H1 (cell line): ENCODE measurements at regions not wholly inside any gene's neighbourhood (a gene's known extent, or its start where the extent isn't known, plus 50 kb on each side); places are given as distances from the start of the nearest gene placed in this dataset.

Source experiments
- CTCF ChIA-PET: fragments of 300-600 bp; sonication (Branson Sonifier 250); formaldehyde crosslinking; loops from one replicate; lab custom pipeline; 2021; ENCODE audit not compliant: partially characterized antibody; lab: Charles Lee
- POLR2A ChIA-PET: fragments of 300-600 bp; sonication (Branson Sonifier 250); formaldehyde crosslinking; loops from one replicate; lab custom pipeline; 2021; ENCODE audit warnings: inconsistent platforms; ENCODE audit not compliant: partially characterized antibody; lab: Charles Lee
- DNase-seq, 2 experiments: peaks; one replicate each; pipeline versions ENCODE4 v3.0.0 to v3.0.0-alpha.2; 2010 to 2022; ENCODE audit warnings: low spot score in 2 of 2, low read depth in 1 of 2, mixed read lengths in 1 of 2
- FAIRE-seq: peaks from 2 replicates; lab custom pipeline; 2011; peaks lifted over from hg19 to GRCh38; lab: Jason Lieb, UNC
- H2AFZ ChIP-seq: 2 replicates; pipeline ENCODE4 v1.8.1; 2012; ENCODE audit warnings: low read length, inconsistent platforms
- H2AK5ac ChIP-seq: 2 replicates; pipeline ENCODE4 v1.6.1; 2013; ENCODE audit warnings: low read depth, low read length
- H2BK120ac ChIP-seq: replicated peaks from 2 replicates; pipeline ENCODE3; 2013; ENCODE audit warnings: low read depth, low read length, inconsistent platforms
- H2BK12ac ChIP-seq: 2 replicates; pipeline ENCODE4 v1.6.1; 2013; ENCODE audit warnings: low read depth, low read length
- H2BK15ac ChIP-seq: 2 replicates; pipeline ENCODE4 v1.6.1; 2013; ENCODE audit warnings: low read length
- H2BK20ac ChIP-seq: 2 replicates; pipeline ENCODE4 v1.6.1; 2013; ENCODE audit warnings: low read length
- H2BK5ac ChIP-seq: 2 replicates; pipeline ENCODE4 v1.6.1; 2013; ENCODE audit warnings: low read depth, low read length
- H3K14ac ChIP-seq: 2 replicates; pipeline ENCODE4 v1.6.1; 2013; ENCODE audit warnings: inconsistent platforms; ENCODE audit not compliant: insufficient read length
- H3K18ac ChIP-seq: 2 replicates; pipeline ENCODE4 v1.6.1; 2013; ENCODE audit warnings: low read length; ENCODE audit errors: extremely low read depth
- H3K23ac ChIP-seq: 2 replicates; pipeline ENCODE4 v1.6.1; 2013; ENCODE audit warnings: inconsistent platforms; ENCODE audit not compliant: insufficient read length
- H3K23me2 ChIP-seq: 2 replicates; pipeline ENCODE4 v1.6.1; 2013; ENCODE audit warnings: low read depth, low read length
- H3K27ac ChIP-seq: 2 replicates; pipeline ENCODE4 v1.6.1; 2011; ENCODE audit warnings: low read depth, low read length, inconsistent platforms
- H3K27me3 ChIP-seq, 4 experiments: replicated peaks in 1 of 4; 1 replicate in 1 of 4; 2 replicates in 3 of 4; pipeline versions ENCODE4 v1.6.1 to v1.8.1; 2011 to 2013; ENCODE audit warnings: low read length in 3 of 4, mild to moderate bottlenecking in 3 of 4, inconsistent platforms in 2 of 4, mixed read lengths in 2 of 4, moderate library complexity in 1 of 4; ENCODE audit not compliant: control insufficient read depth in 3 of 4, insufficient read depth in 3 of 4; ENCODE audit errors: extremely low read depth in 1 of 4
- H3K36me3 ChIP-seq, 4 experiments: 2 replicates each; pipeline versions ENCODE4 v1.6.1 to v1.8.1; 2011 to 2013; ENCODE audit warnings: mild to moderate bottlenecking in 4 of 4, low read length in 3 of 4, moderate library complexity in 2 of 4, control low read depth in 1 of 4, inconsistent platforms in 1 of 4; ENCODE audit not compliant: insufficient read depth in 4 of 4, control insufficient read depth in 2 of 4
- H3K4ac ChIP-seq: replicated peaks from 2 replicates; pipeline ENCODE3; 2013; ENCODE audit warnings: low read length, low read depth, mixed read lengths, inconsistent platforms; ENCODE audit not compliant: insufficient read length
- H3K4me1 ChIP-seq, 4 experiments: replicated peaks in 1 of 4; 1 replicate in 1 of 4; 2 replicates in 3 of 4; pipeline versions ENCODE4 v1.6.1 to v1.8.1; 2011 to 2013; ENCODE audit warnings: low read length in 3 of 4, inconsistent platforms in 2 of 4, mixed read lengths in 1 of 4; ENCODE audit not compliant: insufficient read depth in 4 of 4, control insufficient read depth in 3 of 4
- H3K4me2 ChIP-seq, 2 experiments: 2 replicates each; pipeline versions ENCODE4 v1.6.1 to v1.8.1; 2011 to 2013; ENCODE audit warnings: low read depth in 2 of 2, low read length in 2 of 2, control low read depth in 1 of 2, inconsistent platforms in 1 of 2, mild to moderate bottlenecking in 1 of 2; ENCODE audit not compliant: insufficient read depth in 1 of 2
- H3K4me3 ChIP-seq, 4 experiments: fragments of 200-600, 300-600 bp in 1 of 4; sonication (generic), shearing (Covaris generic), sonication (Bioruptor Twin) in 1 of 4; 2 replicates each; pipeline versions ENCODE4 v1.5.1 to v1.8.1; 2011 to 2016; ENCODE audit warnings: low read length in 4 of 4, low read depth in 3 of 4, control low read depth in 2 of 4, inconsistent platforms in 2 of 4, mild to moderate bottlenecking in 2 of 4, mixed read lengths in 1 of 4, moderate library complexity in 1 of 4; ENCODE audit not compliant: insufficient read depth in 2 of 4; ENCODE audit errors: extremely low read depth in 1 of 4
- H3K56ac ChIP-seq: replicated peaks from 2 replicates; pipeline ENCODE3; 2013; ENCODE audit warnings: low read depth, mild to moderate bottlenecking, mixed read lengths, low read length, inconsistent platforms; ENCODE audit not compliant: insufficient read length
- H3K79me1 ChIP-seq: 2 replicates; pipeline ENCODE4 v1.6.1; 2013; ENCODE audit warnings: low read depth, low read length, control low read depth
- H3K79me2 ChIP-seq, 2 experiments: 2 replicates each; pipeline versions ENCODE4 v1.6.1 to v1.8.1; 2012 to 2013; ENCODE audit warnings: low read length in 2 of 2, mild to moderate bottlenecking in 2 of 2, inconsistent platforms in 1 of 2; ENCODE audit not compliant: insufficient read depth in 2 of 2, control insufficient read depth in 1 of 2
- H3K9ac ChIP-seq, 4 experiments: replicated peaks in 1 of 4; 1 replicate in 1 of 4; 2 replicates in 3 of 4; pipeline versions ENCODE4 v1.6.1 to v1.8.1; 2011 to 2013; ENCODE audit warnings: low read depth in 3 of 4, low read length in 3 of 4, control low read depth in 2 of 4, mild to moderate bottlenecking in 2 of 4, moderate library complexity in 2 of 4, inconsistent platforms in 1 of 4; ENCODE audit errors: extremely low read depth in 1 of 4
- H3K9me3 ChIP-seq, 2 experiments: 2 replicates each; pipeline versions ENCODE4 v1.6.1 to v1.8.1; 2012 to 2013; ENCODE audit warnings: mild to moderate bottlenecking in 2 of 2, moderate library complexity in 2 of 2, control low read depth in 1 of 2, inconsistent platforms in 1 of 2, low read depth in 1 of 2, low read length in 1 of 2, mixed read lengths in 1 of 2; ENCODE audit not compliant: insufficient read depth in 2 of 2
- H4K20me1 ChIP-seq, 2 experiments: replicated peaks in 1 of 2; 2 replicates each; pipeline versions ENCODE3 to v1.8.1; 2011 to 2013; ENCODE audit warnings: inconsistent platforms in 2 of 2, low read length in 2 of 2, mild to moderate bottlenecking in 1 of 2; ENCODE audit not compliant: insufficient read depth in 2 of 2, control insufficient read depth in 1 of 2
- H4K5ac ChIP-seq: 2 replicates; pipeline ENCODE4 v1.6.1; 2013; ENCODE audit warnings: low read length, low read depth, mixed read lengths, inconsistent platforms; ENCODE audit not compliant: insufficient read length
- H4K8ac ChIP-seq: 2 replicates; pipeline ENCODE4 v1.8.0; 2013; ENCODE audit warnings: mild to moderate bottlenecking, moderate library complexity, low read length, inconsistent platforms; ENCODE audit not compliant: insufficient read depth; ENCODE audit errors: extremely low read depth
- H4K91ac ChIP-seq: replicated peaks from 2 replicates; pipeline ENCODE3; 2013; ENCODE audit warnings: low read length, mixed read lengths, inconsistent platforms; ENCODE audit not compliant: insufficient read length
- CTBP2 ChIP-seq: IDR thresholded peaks from 2 replicates; pipeline ENCODE4 v1.7.0; 2011; ENCODE audit warnings: borderline replicate concordance, mild to moderate bottlenecking, moderate library complexity, mixed read lengths, low read length; ENCODE audit not compliant: insufficient read depth, insufficient read length
- EP300 ChIP-seq, 2 experiments: IDR thresholded peaks; 1 replicate in 1 of 2; 2 replicates in 1 of 2; pipeline ENCODE4 v1.6.1; 2011 to 2012; ENCODE audit warnings: low read depth in 2 of 2, low read length in 2 of 2, mild to moderate bottlenecking in 2 of 2, borderline replicate concordance in 1 of 2, inconsistent platforms in 1 of 2, moderate library complexity in 1 of 2
- FOSL1 ChIP-seq: IDR thresholded peaks from 2 replicates; pipeline ENCODE4 v1.6.1; 2011; ENCODE audit warnings: mild to moderate bottlenecking, low read depth, low read length, moderate library complexity; ENCODE audit not compliant: insufficient read depth
- NRF1 ChIP-seq: IDR thresholded peaks from 2 replicates; pipeline ENCODE4 v1.6.1; 2011; ENCODE audit warnings: mild to moderate bottlenecking, low read depth, low read length, improper control_type of control experiment
- TCF12 ChIP-seq: IDR thresholded peaks from 2 replicates; pipeline ENCODE4 v1.6.1; 2011; ENCODE audit warnings: low read depth, mild to moderate bottlenecking, low read length
- TEAD4 ChIP-seq: IDR thresholded peaks from 2 replicates; pipeline ENCODE4 v1.6.1; 2012; ENCODE audit warnings: low read depth, low read length, inconsistent platforms, mixed read lengths
- WGBS, 2 experiments: shearing (Covaris generic) in 1 of 2; methylation state at CpG; one replicate each; pipeline versions ENCODE4 v1.1.6 to v1.1.7; 2013 to 2015; ENCODE audit warnings: low lambda C conversion rate in 2 of 2, mixed read lengths in 2 of 2, inconsistent platforms in 1 of 2, low coverage in 1 of 2, missing lambda C conversion rate in 1 of 2; ENCODE audit not compliant: insufficient replicate concordance in 2 of 2, insufficient coverage in 1 of 2, insufficient read length in 1 of 2; ENCODE audit errors: extremely low coverage in 1 of 2, missing lambda C conversion rate in 1 of 2; 5-methylcytosine and 5-hydroxymethylcytosine counted together

DNA sequence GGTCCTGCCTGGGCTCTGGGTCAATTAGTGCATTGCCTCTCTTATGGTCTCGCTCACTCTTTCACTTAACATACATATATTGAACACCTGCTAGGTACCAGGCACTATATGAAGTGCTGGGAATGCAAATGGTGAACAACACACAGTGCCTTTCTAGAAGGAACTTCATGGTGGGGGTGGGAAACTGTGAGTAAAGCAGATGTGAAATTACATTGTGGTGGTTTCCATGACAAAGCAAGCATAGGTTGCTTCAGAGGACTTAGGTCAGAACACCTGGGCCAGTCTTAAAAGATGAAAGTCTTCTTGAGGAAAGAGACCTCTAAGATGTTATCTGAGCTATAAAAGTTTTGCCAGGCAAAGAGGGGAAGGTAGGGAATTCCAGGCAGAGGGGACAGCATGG, 231.3 kb downstream of the BUD13 start:
- no peaks in the 10 kb centered on the region for H3K36me3 ChIP-seq
- CTCF ChIA-PET = interaction anchor here (1.2 to 3.7 kb wide), 6 partner anchors 12 to 258 kb away, joined by 3 to 12 read pairs (median 6); no protein-coding TSS in a partner anchor
- no peak overlapping the region; the same call in 1 of the 2 replicates for H4K8ac ChIP-seq
- H2BK20ac ChIP-seq = no peak overlapping the region
- H3K27ac ChIP-seq = no peak overlapping the region
- H3K27me3 ChIP-seq = peaks cover 0 to 4% (median under 1%) of the 10 kb centered on the region in 4 experiments; a peak in 3 of 7 replicates
- H4K91ac ChIP-seq = no peak overlapping the region
- no peak overlapping the region for H2BK5ac ChIP-seq
- H3K4ac ChIP-seq = no peak overlapping the region
- TF ChIP-seq EP300 (IDR thresholded peaks at IDR 0.05; ENCODE audit: borderline replicate concordance in 1 of 2, low read depth in 2 of 2, low read length in 2 of 2) = no peak
- TF ChIP-seq TCF12 = no peak
- TF ChIP-seq CTBP2 = no peak
- no peak for TF ChIP-seq NRF1
- no peak for TF ChIP-seq FOSL1
- no peak for TF ChIP-seq TEAD4
- TF ChIP-seq, all 59 proteins: peak for 0
- Histone ChIP-seq H3K4me1 (no peaks in the 10 kb centered on the region; a peak in 1 of 7 replicates), H3K79me1 (no peaks in the 10 kb centered on the region), H2AK5ac (no peak overlapping the region), H2AFZ (no peak overlapping the region), H2BK15ac (no peak overlapping the region), H3K4me3 (no peak overlapping the region), H3K4me2 (no peak overlapping the region), H3K79me2 (no peaks in the 10 kb centered on the region), H3K23me2 (no peaks in the 10 kb centered on the region; the same call in 1 of the 2 replicates), H3K23ac (no peak overlapping the region), H3K9ac (no peak overlapping the region), H2BK120ac (no peak overlapping the region), H4K5ac (no peak overlapping the region), H3K14ac (no peak overlapping the region), H3K9me3 (peaks cover 0 to 3% of the 10 kb centered on the region in 2 experiments; a peak in 1 of 4 replicates), H2BK12ac (no peak overlapping the region), H3K56ac (no peak overlapping the region), H3K18ac (no peak overlapping the region), H4K20me1 (no peaks in the 10 kb centered on the region)
- no peak for FAIRE-seq
- DNase-seq = no peak
- POLR2A ChIA-PET = no interaction called here
- 93% methylated on average over 1 of the region's 1 CpG; no CpG with 5 or more reads in 1 of the 2 experiments for WGBS, 2 experiments
